Fibroblast of skin of back (primary cell): ENCODE measurements at regions not wholly inside any gene's neighbourhood (a gene's known extent, or its start where the extent isn't known, plus 50 kb on each side); places are given as distances from the start of the nearest gene placed in this dataset.
"Not testable (repeated sequence)": the region's sequence is repeated elsewhere in the genome, so short reads cannot be mapped to it uniquely, and the experiment has no call there.

Experiments used
- DNase-seq: peaks from one replicate; pipeline ENCODE4 v3.0.0-alpha.2; 2013

- DNase-seq = no peak
These were observed 536.5 kb upstream of the BRINP1 start for GRCh38 chr9:119905724-119906123.

- DNase-seq = no peak
These were observed 534.6 kb upstream of the BRINP1 start for GRCh38 chr9:119903851-119904250.

- DNase-seq = no peak
These were observed 533.4 kb upstream of the BRINP1 start for GRCh38 chr9:119902611-119903010.

- DNase-seq = no peak
These were observed 529.1 kb upstream of the BRINP1 start for GRCh38 chr9:119898316-119898715.

GRCh38 chr9:119884438-119884837, 515.2 kb upstream of the BRINP1 start:
- DNase-seq = no peak

GRCh38 chr9:119881898-119882297, 512.7 kb upstream of the BRINP1 start:
- no peak for DNase-seq

- no peak for DNase-seq
These were observed 511.1 kb upstream of the BRINP1 start for GRCh38 chr9:119880361-119880760.

- DNase-seq = no peak
These were observed 508.1 kb upstream of the BRINP1 start for GRCh38 chr9:119877306-119877705.

GRCh38 chr9:119873877-119874276, 504.6 kb upstream of the BRINP1 start:
- no peak for DNase-seq

- not testable (repeated sequence) for DNase-seq
These were observed 501.0 kb upstream of the BRINP1 start for GRCh38 chr9:119870251-119870650.

- no peak for DNase-seq
These were observed 499.5 kb upstream of the BRINP1 start for GRCh38 chr9:119868694-119869093.

GRCh38 chr9:119861842-119862241, 492.6 kb upstream of the BRINP1 start:
- DNase-seq = no peak

- no peak for DNase-seq
These were observed 489.9 kb upstream of the BRINP1 start for GRCh38 chr9:119859128-119859527.

- no peak for DNase-seq
These were observed 483.9 kb upstream of the BRINP1 start for GRCh38 chr9:119853126-119853525.

GRCh38 chr9:119852390-119852789, 483.2 kb upstream of the BRINP1 start:
- DNase-seq = no peak

GRCh38 chr9:119844431-119844830, 475.2 kb upstream of the BRINP1 start:
- DNase-seq = no peak

GRCh38 chr9:119841016-119841415, 471.8 kb upstream of the BRINP1 start:
- DNase-seq = no peak

GRCh38 chr9:119839888-119840287, 470.7 kb upstream of the BRINP1 start:
- no peak for DNase-seq

GRCh38 chr9:119838210-119838609, 469.0 kb upstream of the BRINP1 start:
- no peak for DNase-seq

GRCh38 chr9:119836036-119836435, 466.8 kb upstream of the BRINP1 start:
- DNase-seq = no peak

GRCh38 chr9:119834064-119834620, 464.9 kb upstream of the BRINP1 start:
- no peak for DNase-seq

- DNase-seq = no peak
These were observed 462.1 kb upstream of the BRINP1 start for GRCh38 chr9:119831309-119831708.

GRCh38 chr9:119829748-119830147, 460.5 kb upstream of the BRINP1 start:
- no peak for DNase-seq

GRCh38 chr9:119829186-119829585, 460.0 kb upstream of the BRINP1 start:
- no peak for DNase-seq

GRCh38 chr9:119827526-119827925, 458.3 kb upstream of the BRINP1 start:
- no peak for DNase-seq
